Fibroblast of skin of scalp (primary cell): ENCODE measurements at regions not wholly inside any gene's neighbourhood (a gene's known extent, or its start where the extent isn't known, plus 50 kb on each side); places are given as distances from the start of the nearest gene placed in this dataset.
A peak's percentile ranks its signal among the peaks of the same experiment; 100 is the strongest.
"Not testable (repeated sequence)": the region's sequence is repeated elsewhere in the genome, so short reads cannot be mapped to it uniquely, and the experiment has no call there.

ENCODE experiments used
- DNase-seq: peaks from one replicate; pipeline ENCODE4 v3.0.0-alpha.2; 2013

DNA sequence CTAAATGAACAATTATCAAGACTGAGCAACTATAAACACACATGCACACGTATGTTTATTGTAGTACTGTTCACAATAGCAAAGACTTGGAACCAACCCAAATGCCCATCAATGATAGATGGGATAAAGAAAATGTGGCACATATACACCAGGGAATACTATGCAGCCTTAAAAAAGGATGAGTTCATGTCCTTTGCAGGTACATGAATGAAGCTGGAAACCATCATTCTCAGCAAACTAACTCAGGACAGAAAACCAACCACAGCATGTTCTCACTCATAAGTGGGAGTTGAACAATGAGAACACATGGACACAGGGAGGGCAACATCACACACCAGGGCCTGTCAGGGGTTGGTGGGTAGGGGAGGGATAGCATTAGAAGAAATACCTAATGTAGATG lies 445.4 kb downstream of the BCAT1 start:
- not testable (repeated sequence) for DNase-seq

DNA sequence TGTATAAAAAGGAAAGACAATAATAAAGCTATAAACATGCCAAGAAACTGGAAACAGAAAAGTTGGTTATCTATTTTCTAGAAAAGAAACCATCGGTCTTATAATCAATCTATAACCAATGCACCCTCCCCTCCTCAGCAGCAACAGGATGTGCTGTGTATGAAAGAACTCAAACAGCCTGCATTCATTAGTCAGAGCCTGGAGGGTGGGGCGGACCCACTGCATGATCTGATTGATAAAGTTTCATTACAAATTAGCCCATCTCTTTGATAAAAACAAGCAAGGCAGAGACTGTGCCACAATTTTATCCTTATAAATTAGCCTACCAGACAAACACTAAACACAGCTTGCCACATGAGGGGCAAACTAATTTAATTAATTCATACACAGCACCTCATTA lies 448.1 kb downstream of the BCAT1 start:
- DNase-seq: no peak

DNA sequence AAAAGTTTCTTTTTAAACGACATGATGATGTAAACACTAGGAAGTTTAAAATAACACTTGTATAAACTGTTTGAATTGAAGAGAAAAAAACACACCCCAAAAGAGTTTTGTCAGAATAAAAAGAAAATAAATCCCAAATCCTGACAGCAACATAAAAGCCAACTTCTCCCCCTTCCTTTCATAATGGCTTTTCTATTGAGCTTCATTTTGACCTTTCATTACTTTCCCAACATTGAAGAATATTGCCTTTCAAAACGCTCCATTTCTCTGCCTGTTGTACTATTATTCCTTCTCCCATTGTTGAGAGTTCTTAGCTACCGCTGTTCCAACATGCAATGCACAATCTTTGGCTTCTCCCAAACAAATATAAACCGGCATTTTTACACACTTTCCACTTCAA lies 448.5 kb downstream of the BCAT1 start:
- DNase-seq: no peak

- peak; percentile 63 for DNase-seq
Measured at GRCh38 chr12:24499151-24500146, 449.5 kb downstream of the BCAT1 start.

- peak; percentile 70 for DNase-seq
Measured at GRCh38 chr12:24496755-24497154, 452.1 kb downstream of the BCAT1 start.

DNA sequence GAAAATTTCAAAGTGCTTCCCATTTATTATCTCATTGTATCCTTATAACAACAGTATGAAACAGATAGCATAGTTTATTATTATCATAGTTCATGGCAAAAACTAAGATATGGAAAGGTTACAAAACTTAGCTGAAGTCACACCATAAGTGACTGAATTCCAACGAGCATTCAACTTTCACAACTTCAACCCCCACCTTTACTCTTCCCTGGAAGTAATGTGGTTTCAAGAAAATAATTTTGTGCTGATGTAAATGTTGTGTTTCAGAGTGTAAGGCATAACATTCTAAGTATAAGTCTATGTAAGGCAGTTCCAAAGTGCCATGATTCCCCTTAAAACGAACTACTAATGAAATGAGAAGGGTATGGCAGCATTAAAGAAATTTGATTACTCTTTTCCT lies 454.5 kb downstream of the BCAT1 start:
- no peak for DNase-seq

- DNase-seq: no peak
Measured at GRCh38 chr12:24491968-24492367, 456.9 kb downstream of the BCAT1 start.

DNA sequence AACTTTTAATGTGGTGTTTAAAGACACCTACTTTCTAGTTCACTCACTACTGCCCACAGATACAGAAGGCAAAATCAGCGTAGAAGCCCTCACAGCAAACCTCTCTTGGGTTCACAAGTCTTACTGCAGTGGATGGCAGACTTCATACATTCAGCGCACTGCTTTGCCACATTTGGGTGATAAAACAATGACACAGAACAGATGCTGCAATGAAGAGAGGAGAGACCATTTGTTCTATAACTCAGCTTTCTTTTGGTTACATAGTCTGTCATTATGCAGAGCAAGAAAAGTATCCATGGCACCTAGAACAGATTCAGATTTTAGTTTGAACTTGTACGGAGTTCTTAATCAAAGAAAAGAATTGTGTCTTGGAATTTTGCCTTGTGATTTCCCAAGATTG lies 459.0 kb downstream of the BCAT1 start:
- DNase-seq: no peak

DNA sequence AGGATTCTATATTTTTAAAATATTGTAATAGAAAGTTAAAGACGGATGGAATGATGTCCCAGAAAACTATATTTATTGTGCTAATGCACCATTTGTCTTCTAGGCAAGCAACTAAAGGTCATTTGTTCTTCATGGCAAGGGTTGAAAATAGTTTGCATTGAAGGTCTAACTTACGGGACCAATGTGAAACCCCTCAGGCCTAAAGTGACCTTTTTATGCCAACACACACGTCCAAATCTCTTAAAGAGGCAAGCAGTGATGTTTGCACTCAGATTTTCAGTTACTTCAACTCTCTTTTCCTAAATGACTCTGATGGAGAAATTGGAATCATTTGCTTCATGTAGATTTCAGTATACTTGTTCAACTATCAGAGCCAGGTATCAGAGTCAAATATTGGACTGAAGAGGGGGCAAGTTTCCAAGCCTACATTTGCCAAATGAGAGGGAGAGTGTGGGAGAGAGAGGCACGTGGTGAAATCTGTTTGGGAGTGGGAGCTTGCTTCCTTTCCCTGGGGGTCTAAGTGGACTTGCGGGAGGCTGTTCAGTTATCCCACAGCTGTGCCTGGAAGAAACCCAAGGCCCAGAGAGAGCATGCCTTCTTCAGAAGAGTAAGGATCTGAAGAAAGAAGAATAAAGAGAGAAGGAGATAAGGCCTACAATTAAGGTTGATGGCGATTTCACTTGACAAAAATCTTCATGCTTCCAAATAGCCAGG lies 459.8 kb downstream of the BCAT1 start:
- DNase-seq: no peak

- no peak for DNase-seq
Measured at GRCh38 chr12:24488091-24488596, 460.8 kb downstream of the BCAT1 start.

GRCh38 chr12:24487606-24488005 lies 461.3 kb downstream of the BCAT1 start:
- no peak for DNase-seq

DNA sequence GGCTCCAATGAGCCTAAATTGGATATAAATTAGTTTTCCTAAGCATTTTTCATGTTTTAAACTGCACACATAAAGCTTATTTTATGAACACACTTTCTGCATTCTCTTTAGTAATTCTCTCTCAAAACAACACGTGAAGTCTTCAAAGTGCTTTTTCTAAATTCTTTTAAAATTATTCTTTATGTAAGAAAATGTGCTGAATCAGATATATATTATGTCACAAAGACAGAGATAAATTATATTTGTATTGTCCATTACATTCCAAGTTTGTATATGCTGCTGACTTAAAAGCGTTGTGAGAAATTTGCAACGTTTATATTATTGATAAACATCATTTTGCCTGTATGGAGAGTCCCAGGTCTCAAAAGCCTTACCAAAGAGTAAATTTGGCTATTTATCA lies 465.2 kb downstream of the BCAT1 start:
- no peak for DNase-seq

GRCh38 chr12:24482882-24483604 lies 465.9 kb downstream of the BCAT1 start:
- DNase-seq: no peak

DNA sequence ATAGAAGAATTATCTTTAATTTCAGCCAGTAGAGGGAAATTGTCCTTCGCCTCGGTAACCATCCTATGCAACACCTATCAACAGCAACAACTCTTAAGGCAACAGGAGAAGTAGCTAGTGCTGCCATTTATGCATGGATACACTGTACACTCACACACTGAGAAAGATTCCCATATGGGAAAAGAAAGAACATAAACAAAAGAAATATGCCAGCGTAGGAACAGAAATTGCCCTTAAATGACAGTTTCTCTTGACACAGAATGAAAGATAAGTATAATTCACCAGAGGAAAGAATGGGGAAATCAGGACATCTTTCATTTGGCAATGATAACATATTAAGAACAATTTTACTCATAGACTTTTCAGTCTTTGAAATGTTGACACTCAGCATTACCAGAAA lies 466.9 kb downstream of the BCAT1 start:
- DNase-seq: no peak

GRCh38 chr12:24480766-24481449 lies 468.0 kb downstream of the BCAT1 start:
- no peak for DNase-seq

DNA sequence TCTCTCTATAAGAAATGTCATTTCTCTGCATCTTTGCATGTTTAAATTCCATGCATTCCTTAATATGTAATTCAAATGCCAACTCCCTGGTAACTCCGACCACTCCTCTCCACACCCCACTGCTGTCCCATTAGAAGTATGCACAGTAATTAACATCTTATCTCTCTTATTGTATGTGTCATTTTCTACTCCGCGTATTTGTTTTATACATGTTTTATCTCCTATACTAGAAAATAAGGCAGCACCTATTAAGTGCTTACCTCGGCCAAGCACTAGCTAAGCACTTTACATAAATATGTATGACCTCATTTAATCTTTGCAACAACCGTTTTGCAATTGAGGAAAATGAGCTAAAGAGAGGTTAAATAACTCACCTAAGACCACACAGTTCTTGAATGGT lies 469.8 kb downstream of the BCAT1 start:
- DNase-seq: peak; percentile 10

DNA sequence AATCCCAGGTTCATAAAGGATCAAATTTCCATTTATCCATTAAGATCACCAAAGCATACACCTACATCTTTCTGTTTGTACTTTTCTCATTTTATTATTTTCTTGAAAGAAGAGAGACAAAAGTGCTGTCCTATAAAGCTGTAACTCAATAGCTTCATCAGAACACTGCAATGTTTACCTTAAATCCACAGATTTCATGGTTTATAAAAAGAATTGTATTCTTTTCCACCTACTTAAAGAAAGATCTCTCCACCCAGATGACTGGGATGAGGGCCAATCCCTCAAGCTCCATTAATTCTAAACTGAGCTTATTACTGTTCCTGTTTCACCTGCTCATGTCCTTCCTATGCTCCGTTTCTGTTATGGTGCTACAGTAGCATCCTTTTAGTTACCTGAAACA lies 470.6 kb downstream of the BCAT1 start:
- DNase-seq: no peak

GRCh38 chr12:24476310-24476709 lies 472.6 kb downstream of the BCAT1 start:
- DNase-seq: no peak

GRCh38 chr12:24475337-24475736 lies 473.6 kb downstream of the BCAT1 start:
- no peak for DNase-seq

DNA sequence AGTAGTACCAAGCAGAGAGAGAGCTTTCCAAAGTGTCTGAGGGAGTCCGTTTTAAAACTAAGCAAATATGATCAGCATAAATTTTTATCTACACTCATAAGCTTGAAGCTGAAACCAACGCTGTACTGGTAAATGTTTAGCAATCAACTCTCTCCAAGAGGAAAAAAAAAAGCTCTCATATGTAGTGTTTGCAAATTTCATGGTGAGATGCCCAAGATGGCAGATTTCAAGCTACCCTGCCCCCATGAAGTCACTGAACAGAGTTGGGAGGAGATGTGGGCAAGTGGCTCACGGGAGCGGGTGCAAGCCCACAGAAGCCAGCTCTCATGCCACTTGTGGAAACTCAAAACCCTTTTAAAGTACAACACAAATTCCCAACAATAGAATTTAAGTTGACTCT lies 475.8 kb downstream of the BCAT1 start:
- DNase-seq: no peak

GRCh38 chr12:24470050-24470449 lies 478.9 kb downstream of the BCAT1 start:
- no peak for DNase-seq

DNA sequence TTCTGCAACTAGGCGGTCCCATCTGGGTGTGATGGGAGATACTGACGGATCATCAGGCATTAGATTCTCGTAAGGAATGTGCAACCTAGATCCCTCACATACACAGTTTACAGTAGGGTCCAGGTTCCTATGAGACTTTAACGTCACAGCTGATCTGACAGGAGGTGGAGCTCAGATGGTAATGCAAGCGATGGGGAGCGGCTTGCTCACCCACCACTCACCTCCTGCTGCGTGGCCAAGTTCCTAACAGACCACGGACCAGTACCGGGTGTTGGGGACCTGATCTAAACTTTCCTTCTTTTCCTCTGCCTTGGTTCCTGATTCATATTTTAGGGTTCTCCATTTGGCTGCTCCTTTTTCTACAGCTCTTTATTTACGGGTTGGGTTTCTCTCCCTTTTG lies 479.8 kb downstream of the BCAT1 start:
- no peak for DNase-seq
